UCSD-AML1 (cell line): ENCODE measurements at regions not wholly inside any gene's neighbourhood (a gene's known extent, or its start where the extent isn't known, plus 50 kb on each side); places are given as distances from the start of the nearest gene placed in this dataset.

Experiments
- DNase-seq: peaks from one replicate; lab custom pipeline; 2025; ENCODE audit not compliant: unreplicated experiment; lab: John Stamatoyannopoulos, UW

DNA sequence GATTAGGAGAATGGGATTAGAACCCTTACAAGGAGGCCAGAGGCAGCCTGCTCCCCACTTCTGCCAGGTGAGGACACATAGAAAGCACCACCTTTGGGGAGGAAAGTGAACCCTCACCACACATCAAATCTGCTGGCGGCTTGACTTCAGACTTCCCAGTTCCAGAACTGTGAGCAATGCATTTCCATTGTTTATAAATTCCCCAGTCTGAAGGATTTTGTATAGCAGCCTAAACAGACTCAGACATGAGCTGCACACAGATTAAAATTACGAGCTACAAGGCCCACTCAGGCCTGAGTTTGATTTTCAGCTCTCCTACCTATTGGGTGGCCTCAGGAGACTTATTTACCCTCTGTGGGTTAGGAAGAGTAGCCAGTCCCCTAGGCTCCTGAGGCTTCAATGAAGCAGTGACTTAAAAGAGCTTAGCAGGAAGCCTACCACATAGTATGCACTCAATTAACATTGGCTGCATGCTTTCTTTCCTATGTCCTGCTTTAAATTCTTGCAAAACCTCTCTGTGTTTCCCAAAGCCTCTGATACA lies 350.7 kb upstream of the ZMIZ1 start:
- DNase-seq = no peak

GRCh38 chr10:78719276-78719675 lies 349.5 kb upstream of the ZMIZ1 start:
- no peak for DNase-seq

GRCh38 chr10:78720091-78720490 lies 348.7 kb upstream of the ZMIZ1 start:
- DNase-seq = no peak

GRCh38 chr10:78721231-78721630 lies 347.5 kb upstream of the ZMIZ1 start:
- DNase-seq = no peak

- DNase-seq = no peak
These were observed 343.9 kb upstream of the ZMIZ1 start for GRCh38 chr10:78724846-78725245.

GRCh38 chr10:78726171-78726570 lies 342.6 kb upstream of the ZMIZ1 start:
- DNase-seq = no peak

- no peak for DNase-seq
These were observed 341.5 kb upstream of the ZMIZ1 start for GRCh38 chr10:78727251-78727650.

DNA sequence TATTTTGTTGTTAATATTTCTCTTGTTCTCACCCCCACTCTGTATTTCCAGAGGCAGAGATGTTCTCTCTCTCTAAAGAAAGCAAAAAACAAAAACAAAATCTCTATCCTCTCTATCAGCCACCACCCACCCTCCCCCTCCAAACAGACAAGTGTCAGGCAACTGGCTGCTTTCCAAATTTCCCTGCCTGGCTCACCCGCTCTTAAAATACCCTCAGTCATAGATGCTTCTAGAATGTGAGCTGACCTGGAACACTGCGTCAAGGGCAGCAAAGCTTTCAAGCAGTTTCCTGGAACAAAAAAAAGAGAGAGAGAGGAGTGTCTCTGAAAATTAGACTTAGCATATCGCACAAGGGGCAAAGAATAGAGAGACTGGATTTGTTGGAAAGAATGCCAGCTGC lies 341.0 kb upstream of the ZMIZ1 start:
- no peak for DNase-seq

GRCh38 chr10:78728176-78728575 lies 340.6 kb upstream of the ZMIZ1 start:
- no peak for DNase-seq

- no peak for DNase-seq
These were observed 339.4 kb upstream of the ZMIZ1 start for GRCh38 chr10:78729366-78729765.

GRCh38 chr10:78729800-78730199 lies 339.0 kb upstream of the ZMIZ1 start:
- DNase-seq = no peak

- DNase-seq = no peak
These were observed 338.0 kb upstream of the ZMIZ1 start for GRCh38 chr10:78730754-78731153.

DNA sequence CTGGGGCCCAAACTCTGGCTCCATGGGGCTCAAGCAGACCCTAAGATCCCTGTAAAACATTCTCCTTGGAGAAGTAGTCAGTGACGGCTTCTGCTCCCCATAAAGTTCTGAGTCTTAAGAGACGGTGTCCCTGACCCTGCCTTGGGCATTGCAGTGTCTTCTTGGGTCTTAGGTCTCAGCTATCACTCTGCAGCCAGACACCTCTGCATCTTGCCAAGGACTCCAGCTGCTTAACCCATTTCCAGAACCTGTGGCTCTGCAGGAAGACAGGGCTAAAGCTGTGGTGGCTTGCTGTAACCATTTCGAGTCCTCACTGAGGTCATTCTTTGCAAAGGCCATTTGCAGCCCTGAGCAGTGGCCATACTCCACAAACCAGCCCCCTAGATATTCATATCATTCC lies 337.1 kb upstream of the ZMIZ1 start:
- DNase-seq = no peak

DNA sequence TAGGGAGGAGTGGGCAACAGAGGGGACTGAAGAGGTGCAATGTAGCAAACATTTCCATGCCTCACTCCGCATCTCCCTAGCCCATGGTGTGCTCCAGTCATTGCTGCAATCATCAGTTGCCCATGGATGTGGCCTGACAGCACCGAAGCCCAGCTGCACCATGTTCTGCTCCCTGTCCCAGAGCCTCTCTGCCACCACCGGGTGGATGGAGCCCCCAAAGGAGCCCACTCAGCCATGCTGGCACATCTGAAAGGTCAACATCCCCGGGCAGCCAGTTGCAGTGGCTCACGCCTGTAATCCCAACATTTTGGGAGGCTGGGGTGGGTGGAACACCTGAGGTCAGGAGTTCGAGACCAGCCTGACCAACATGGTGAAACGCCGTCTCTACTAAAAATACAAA lies 336.4 kb upstream of the ZMIZ1 start:
- DNase-seq = no peak

DNA sequence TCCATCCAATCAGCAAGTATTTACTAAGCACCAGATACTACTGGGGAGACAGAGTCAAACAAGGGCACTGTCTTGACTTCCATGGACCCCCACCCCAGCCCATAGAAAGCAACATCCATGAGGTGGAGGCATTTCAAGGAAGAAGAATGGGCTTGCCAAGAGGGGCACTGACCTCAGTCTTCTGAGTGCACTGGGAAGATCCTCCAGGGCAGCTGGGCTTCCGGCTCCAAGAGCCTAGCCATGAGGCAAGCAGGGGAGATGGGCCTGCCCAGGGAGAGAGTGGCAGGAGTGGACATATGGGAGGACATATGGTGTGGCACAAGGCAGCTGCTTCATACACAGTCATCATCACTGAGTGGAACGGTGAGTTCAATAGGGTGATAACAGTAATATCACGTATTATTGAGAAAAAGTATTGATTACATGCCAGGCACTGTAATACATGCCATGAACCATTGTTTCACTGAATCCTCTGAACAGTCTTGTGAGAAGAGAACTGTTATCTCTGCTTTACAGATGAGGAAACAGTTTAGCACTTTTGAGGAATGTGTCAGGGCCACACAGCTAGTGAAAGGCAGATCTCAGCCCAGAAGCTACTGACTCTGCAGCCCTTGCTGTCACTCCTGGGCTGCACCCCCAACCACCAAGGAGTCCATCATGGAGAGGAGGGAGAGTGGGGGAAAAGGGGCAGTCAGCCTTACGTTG lies 331.7 kb upstream of the ZMIZ1 start:
- no peak for DNase-seq

- no peak for DNase-seq
These were observed 330.6 kb upstream of the ZMIZ1 start for GRCh38 chr10:78737883-78738856.

- DNase-seq = no peak
These were observed 329.9 kb upstream of the ZMIZ1 start for GRCh38 chr10:78738861-78739260.

- no peak for DNase-seq
These were observed 329.2 kb upstream of the ZMIZ1 start for GRCh38 chr10:78739444-78740053.

DNA sequence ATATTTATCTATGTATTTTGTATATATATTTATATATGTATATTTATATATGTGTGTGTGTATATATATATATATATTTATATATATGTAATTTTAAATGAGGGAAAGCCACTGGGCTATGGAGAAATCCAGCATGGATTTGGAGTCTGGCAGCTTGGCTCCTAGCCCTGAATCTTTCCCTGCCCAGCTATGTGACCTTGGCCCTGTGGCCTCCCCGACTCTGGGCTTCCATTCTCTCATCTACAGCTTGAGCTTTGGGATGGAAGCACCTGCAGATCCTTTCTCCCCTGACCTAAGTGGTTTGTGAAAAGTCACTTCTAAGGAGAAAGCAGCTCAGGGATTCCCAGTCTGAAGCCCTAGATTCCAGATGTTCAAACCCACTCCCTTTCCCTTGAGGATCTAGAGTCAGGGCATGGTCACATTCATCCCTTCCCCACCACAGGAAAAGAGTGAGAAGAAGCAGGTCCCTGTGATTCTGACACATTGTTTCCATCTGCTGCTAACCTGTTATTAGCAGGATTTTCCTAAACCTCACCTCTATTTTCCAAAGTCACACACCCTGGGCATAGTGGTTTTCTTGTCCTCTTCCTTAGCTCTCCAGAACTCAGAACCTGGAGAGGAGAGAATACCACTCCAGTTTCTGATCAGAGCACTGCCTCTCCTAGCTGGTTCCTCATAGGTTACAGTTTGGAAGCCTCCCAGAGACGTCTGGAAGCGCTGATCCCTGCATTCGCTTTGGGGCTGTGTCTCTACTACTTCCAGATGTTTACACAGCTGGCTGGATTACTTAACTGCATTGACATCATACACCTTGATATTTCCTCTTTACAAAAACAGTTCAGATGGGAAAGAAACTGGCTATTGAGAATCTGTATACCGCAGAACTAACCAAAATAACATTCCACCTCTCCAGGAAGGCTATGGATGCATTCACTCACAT lies 327.5 kb upstream of the ZMIZ1 start:
- no peak for DNase-seq

GRCh38 chr10:78742406-78742729 lies 326.4 kb upstream of the ZMIZ1 start:
- no peak for DNase-seq
